ENCODE measurements at regions not wholly inside any gene's neighbourhood (a gene's known extent, or its start where the extent isn't known, plus 50 kb on each side); places are given as distances from the start of the nearest gene placed in this dataset.
"Not testable (repeated sequence)": the region's sequence is repeated elsewhere in the genome, so short reads cannot be mapped to it uniquely, and the experiment has no call there.

GRCh38 chr5:25224316-25224982 lies 579.7 kb upstream of the CDH10 start:
- TF ChIP-seq, protein P1, sequence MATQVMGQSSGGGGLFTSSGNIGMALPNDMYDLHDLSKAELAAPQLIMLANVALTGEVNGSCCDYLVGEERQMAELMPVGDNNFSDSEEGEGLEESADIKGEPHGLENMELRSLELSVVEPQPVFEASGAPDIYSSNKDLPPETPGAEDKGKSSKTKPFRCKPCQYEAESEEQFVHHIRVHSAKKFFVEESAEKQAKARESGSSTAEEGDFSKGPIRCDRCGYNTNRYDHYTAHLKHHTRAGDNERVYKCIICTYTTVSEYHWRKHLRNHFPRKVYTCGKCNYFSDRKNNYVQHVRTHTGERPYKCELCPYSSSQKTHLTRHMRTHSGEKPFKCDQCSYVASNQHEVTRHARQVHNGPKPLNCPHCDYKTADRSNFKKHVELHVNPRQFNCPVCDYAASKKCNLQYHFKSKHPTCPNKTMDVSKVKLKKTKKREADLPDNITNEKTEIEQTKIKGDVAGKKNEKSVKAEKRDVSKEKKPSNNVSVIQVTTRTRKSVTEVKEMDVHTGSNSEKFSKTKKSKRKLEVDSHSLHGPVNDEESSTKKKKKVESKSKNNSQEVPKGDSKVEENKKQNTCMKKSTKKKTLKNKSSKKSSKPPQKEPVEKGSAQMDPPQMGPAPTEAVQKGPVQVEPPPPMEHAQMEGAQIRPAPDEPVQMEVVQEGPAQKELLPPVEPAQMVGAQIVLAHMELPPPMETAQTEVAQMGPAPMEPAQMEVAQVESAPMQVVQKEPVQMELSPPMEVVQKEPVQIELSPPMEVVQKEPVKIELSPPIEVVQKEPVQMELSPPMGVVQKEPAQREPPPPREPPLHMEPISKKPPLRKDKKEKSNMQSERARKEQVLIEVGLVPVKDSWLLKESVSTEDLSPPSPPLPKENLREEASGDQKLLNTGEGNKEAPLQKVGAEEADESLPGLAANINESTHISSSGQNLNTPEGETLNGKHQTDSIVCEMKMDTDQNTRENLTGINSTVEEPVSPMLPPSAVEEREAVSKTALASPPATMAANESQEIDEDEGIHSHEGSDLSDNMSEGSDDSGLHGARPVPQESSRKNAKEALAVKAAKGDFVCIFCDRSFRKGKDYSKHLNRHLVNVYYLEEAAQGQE (IDR thresholded peaks at IDR 0.05; ENCODE audit: insufficient replicate concordance, low read depth) = no peak
- TF ChIP-seq CTCF (IDR thresholded peaks at IDR 0.05; ENCODE audit: insufficient read depth, low read length) (no peak), GABPA (IDR thresholded peaks at IDR 0.05; ENCODE audit: low read depth) (no peak), POLR2AphosphoS5 (IDR thresholded peaks at IDR 0.05; ENCODE audit: low read depth) (no peak), SPI1 (IDR thresholded peaks at IDR 0.05; ENCODE audit: borderline replicate concordance, low read depth) (no peak)
- H3K4me3 ChIP-seq (replicated peaks; ENCODE audit: insufficient read depth, low read length) = no peak overlapping the region
- no peak for DNase-seq (ENCODE audit: low read depth in 1 of 2, low spot score in 1 of 2)

GRCh38 chr5:25199902-25200301 lies 555.1 kb upstream of the CDH10 start:
- H3K4me3 ChIP-seq (replicated peaks; ENCODE audit: insufficient read depth, low read length); H3K27ac ChIP-seq (replicated peaks); H3K27me3 ChIP-seq (ENCODE audit: insufficient read depth, poor library complexity, severe bottlenecking); DNase-seq (ENCODE audit: low read depth in 1 of 2, low spot score in 1 of 2): not testable (repeated sequence)

More at GRCh38 chr5:25224316-25224982, 579.7 kb upstream of the CDH10 start:
- Histone ChIP-seq H3K27me3 (ENCODE audit: insufficient read depth, poor library complexity, severe bottlenecking) (no peaks in the 10 kb centered on the region), H3K27ac (replicated peaks) (no peak overlapping the region)

- H3K4me3 ChIP-seq (replicated peaks; ENCODE audit: insufficient read depth, low read length) = no peak overlapping the region
- TF ChIP-seq CTCF (IDR thresholded peaks at IDR 0.05; ENCODE audit: insufficient read depth, low read length) (no peak), POLR2AphosphoS5 (IDR thresholded peaks at IDR 0.05; ENCODE audit: low read depth) (no peak), GABPA (IDR thresholded peaks at IDR 0.05; ENCODE audit: low read depth) (no peak), SPI1 (IDR thresholded peaks at IDR 0.05; ENCODE audit: borderline replicate concordance, low read depth) (no peak)
- TF ChIP-seq, protein P1 (IDR thresholded peaks at IDR 0.05; ENCODE audit: insufficient replicate concordance, low read depth) = no peak
- DNase-seq (ENCODE audit: low read depth in 1 of 2, low spot score in 1 of 2) = no peak
- H3K27ac ChIP-seq (replicated peaks) = no peak overlapping the region
- H3K27me3 ChIP-seq (ENCODE audit: insufficient read depth, poor library complexity, severe bottlenecking) = no peaks in the 10 kb centered on the region
Observed at GRCh38 chr5:25190521-25191000, 545.8 kb upstream of the CDH10 start.

DNA sequence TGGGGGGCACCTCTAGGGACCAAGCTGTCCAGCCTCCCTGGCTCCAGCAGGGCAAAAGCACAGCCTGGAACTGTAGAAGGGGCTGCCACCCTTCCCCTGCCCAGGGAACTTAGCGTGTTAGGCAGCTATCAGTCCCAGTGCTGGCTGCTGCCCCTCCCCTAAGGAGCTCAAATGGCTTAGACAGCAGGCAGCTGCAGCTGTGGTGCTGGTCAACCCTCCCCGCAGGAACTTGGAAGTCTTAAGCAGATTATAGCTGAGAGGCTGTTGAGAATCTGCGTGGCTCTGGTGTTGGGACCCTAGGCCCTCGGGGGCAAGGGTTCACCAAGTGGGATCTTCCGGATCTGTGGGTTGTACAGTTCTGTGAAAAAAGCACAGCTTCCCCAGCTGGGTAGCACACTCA lies 536.5 kb upstream of the CDH10 start:
- DNase-seq (ENCODE audit: low read depth in 1 of 2, low spot score in 1 of 2) = no peak
- Histone ChIP-seq H3K27ac (replicated peaks) (no peak overlapping the region), H3K27me3 (ENCODE audit: insufficient read depth, poor library complexity, severe bottlenecking) (no peaks in the 10 kb centered on the region), H3K4me3 (replicated peaks; ENCODE audit: insufficient read depth, low read length) (no peak overlapping the region)
- TF ChIP-seq POLR2AphosphoS5 (IDR thresholded peaks at IDR 0.05; ENCODE audit: low read depth) (no peak), GABPA (IDR thresholded peaks at IDR 0.05; ENCODE audit: low read depth) (no peak), SPI1 (IDR thresholded peaks at IDR 0.05; ENCODE audit: borderline replicate concordance, low read depth) (no peak), CTCF (IDR thresholded peaks at IDR 0.05; ENCODE audit: insufficient read depth, low read length) (no peak)
- TF ChIP-seq, protein P1 (IDR thresholded peaks at IDR 0.05; ENCODE audit: insufficient replicate concordance, low read depth) = no peak

DNA sequence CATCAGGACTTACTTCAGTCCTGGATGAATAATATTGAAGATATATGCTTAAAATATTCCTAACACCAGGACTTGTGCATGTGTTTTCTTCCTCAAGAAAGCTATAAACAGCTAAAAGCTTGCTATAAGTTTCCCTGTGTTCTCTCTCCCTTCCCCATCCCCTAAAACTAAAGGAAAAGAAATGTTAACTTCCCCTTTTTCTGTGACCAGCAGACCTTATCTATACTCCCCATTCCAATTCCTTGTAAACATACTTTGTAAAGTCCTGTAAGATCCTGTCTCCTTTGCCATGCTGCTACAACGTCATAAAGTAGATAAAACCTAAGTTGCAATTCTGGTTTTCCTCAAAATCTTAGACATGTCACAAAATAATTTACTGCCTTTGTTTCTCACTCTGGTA lies 517.8 kb upstream of the CDH10 start:
- not testable (repeated sequence) for H3K27me3 ChIP-seq (ENCODE audit: insufficient read depth, poor library complexity, severe bottlenecking); H3K27ac ChIP-seq (replicated peaks); H3K4me3 ChIP-seq (replicated peaks; ENCODE audit: insufficient read depth, low read length); DNase-seq (ENCODE audit: low read depth in 1 of 2, low spot score in 1 of 2)

Data from HL-60 (cell line).